Liver (tissue), 8 donors: ENCODE measurements at regions not wholly inside any gene's neighbourhood (a gene's known extent, or its start where the extent isn't known, plus 50 kb on each side); places are given as distances from the start of the nearest gene placed in this dataset.

Experiments
- DNase-seq: peaks from one replicate; pipeline ENCODE4 v3.0.0-alpha.2; 2017; ENCODE audit warnings: low spot score
- H3K27ac ChIP-seq, 2 donors: one replicate each; pipeline ENCODE4 v1.7.0; 2013; ENCODE audit warnings: inconsistent platforms in 2 of 2, low read length in 2 of 2, control low read depth in 1 of 2, low read depth in 1 of 2, mild to moderate bottlenecking in 1 of 2
- H3K27me3 ChIP-seq, 4 donors: one replicate each; pipeline versions ENCODE4 v1.6.1 to v1.7.0; 2013; ENCODE audit warnings: low read length in 3 of 4, inconsistent platforms in 1 of 4, mild to moderate bottlenecking in 1 of 4, moderate library complexity in 1 of 4; ENCODE audit not compliant: control insufficient read depth in 4 of 4, insufficient read depth in 4 of 4
- H3K36me3 ChIP-seq, 4 donors: one replicate each; pipeline versions ENCODE4 v1.6.1 to v1.7.0; 2013; ENCODE audit warnings: low read length in 3 of 4, mild to moderate bottlenecking in 3 of 4, low read depth in 1 of 4, moderate library complexity in 1 of 4; ENCODE audit not compliant: control insufficient read depth in 4 of 4, insufficient read depth in 3 of 4
- H3K4me1 ChIP-seq, 4 donors: one replicate each; pipeline versions ENCODE4 v1.6.1 to v1.7.0; 2013; ENCODE audit warnings: low read length in 3 of 4, mild to moderate bottlenecking in 3 of 4, moderate library complexity in 1 of 4; ENCODE audit not compliant: control insufficient read depth in 4 of 4, insufficient read depth in 4 of 4
- H3K4me3 ChIP-seq, 3 donors: one replicate each; pipeline versions ENCODE4 v1.6.1 to v1.7.0; 2013; ENCODE audit warnings: low read length in 3 of 3, control low read depth in 1 of 3, low read depth in 1 of 3, mild to moderate bottlenecking in 1 of 3
- H3K9ac ChIP-seq, 2 donors: one replicate each; pipeline ENCODE4 v1.7.0; 2013; ENCODE audit warnings: low read length in 2 of 2, mild to moderate bottlenecking in 2 of 2, moderate library complexity in 2 of 2, control low read depth in 1 of 2, low read depth in 1 of 2
- H3K9me3 ChIP-seq, 4 donors: one replicate each; pipeline versions ENCODE4 v1.6.1 to v1.7.0; 2013; ENCODE audit warnings: low read length in 3 of 4; ENCODE audit not compliant: control insufficient read depth in 4 of 4
- ATF3 ChIP-seq: IDR thresholded peaks from 2 replicates; pipeline ENCODE4 v1.6.1; 2016; ENCODE audit warnings: antibody characterized with exemption
- CTCF ChIP-seq: fragments of 150-350 bp; IDR thresholded peaks from 2 replicates; pipeline ENCODE4 v1.5.1; 2017; ENCODE audit warnings: improper control_type of control experiment, low read depth, low read length; ENCODE audit not compliant: missing input control
- EGR1 ChIP-seq, 2 donors: IDR thresholded peaks; 2 replicates each; pipeline ENCODE4 v1.6.1; 2016 to 2018; ENCODE audit warnings: antibody characterized with exemption in 2 of 2, low read depth in 2 of 2
- FOXA1 ChIP-seq: IDR thresholded peaks from 2 replicates; pipeline ENCODE4 v1.6.1; 2016; ENCODE audit warnings: antibody characterized with exemption
- FOXA2 ChIP-seq: IDR thresholded peaks from 2 replicates; pipeline ENCODE4 v1.6.1; 2016; ENCODE audit warnings: antibody characterized with exemption
- GABPA ChIP-seq, 2 donors: IDR thresholded peaks in 1 of 2; conservative IDR thresholded peaks in 1 of 2; 2 replicates each; pipeline ENCODE4 v1.6.1; 2016; ENCODE audit warnings: antibody characterized with exemption in 2 of 2, mild to moderate bottlenecking in 1 of 2, moderate library complexity in 1 of 2
- HNF4A ChIP-seq, 2 donors: conservative IDR thresholded peaks; 2 replicates each; pipeline ENCODE4 v1.6.1; 2016; ENCODE audit warnings: antibody characterized with exemption in 2 of 2, mild to moderate bottlenecking in 2 of 2
- HNF4G ChIP-seq: IDR thresholded peaks from 2 replicates; pipeline ENCODE4 v1.6.1; 2016; ENCODE audit warnings: antibody characterized with exemption
- JUND ChIP-seq, 2 donors: IDR thresholded peaks; 2 replicates each; pipeline ENCODE4 v1.6.1; 2016; ENCODE audit warnings: antibody characterized with exemption in 2 of 2
- MAX ChIP-seq: IDR thresholded peaks from 2 replicates; pipeline ENCODE4 v1.6.1; 2016; ENCODE audit warnings: antibody characterized with exemption
- NR2F2 ChIP-seq: IDR thresholded peaks from 2 replicates; pipeline ENCODE4 v1.6.1; 2016; ENCODE audit warnings: antibody characterized with exemption
- RAD21 ChIP-seq, 2 donors: IDR thresholded peaks; 2 replicates each; pipeline ENCODE4 v1.6.1; 2016; ENCODE audit warnings: antibody characterized with exemption in 2 of 2, mild to moderate bottlenecking in 2 of 2
- REST ChIP-seq: IDR thresholded peaks from 2 replicates; pipeline ENCODE4 v1.6.1; 2016; ENCODE audit warnings: antibody characterized with exemption, mild to moderate bottlenecking
- RXRA ChIP-seq, 2 donors: IDR thresholded peaks; 2 replicates each; pipeline ENCODE4 v1.6.1; 2017 to 2018; ENCODE audit warnings: antibody characterized with exemption in 2 of 2, mild to moderate bottlenecking in 1 of 2
- SP1 ChIP-seq: IDR thresholded peaks from 2 replicates; pipeline ENCODE4 v1.6.1; 2018; ENCODE audit warnings: antibody characterized with exemption, mild to moderate bottlenecking
- TAF1 ChIP-seq: conservative IDR thresholded peaks from 2 replicates; pipeline ENCODE4 v1.6.1; 2016; ENCODE audit warnings: antibody characterized with exemption, mild to moderate bottlenecking
- YY1 ChIP-seq: IDR thresholded peaks from 2 replicates; pipeline ENCODE4 v1.6.1; 2016; ENCODE audit warnings: antibody characterized with exemption, mild to moderate bottlenecking
- WGBS: extraction: QIAGEN DNeasy Blood & Tissue Kit; methylation state at CpG from one replicate; pipeline ENCODE4 v1.1.7; 2013; 5-methylcytosine and 5-hydroxymethylcytosine counted together
- TF ChIP-seq, protein P1 (sequence below): IDR thresholded peaks from 2 replicates; pipeline ENCODE4 v1.6.1; 2016; ENCODE audit warnings: antibody characterized with exemption
- donor health status: healthy.
- donor health status: healthy.
- donor health status: healthy.
- donor health status: healthy.
- donor health status: healthy.

DNA sequence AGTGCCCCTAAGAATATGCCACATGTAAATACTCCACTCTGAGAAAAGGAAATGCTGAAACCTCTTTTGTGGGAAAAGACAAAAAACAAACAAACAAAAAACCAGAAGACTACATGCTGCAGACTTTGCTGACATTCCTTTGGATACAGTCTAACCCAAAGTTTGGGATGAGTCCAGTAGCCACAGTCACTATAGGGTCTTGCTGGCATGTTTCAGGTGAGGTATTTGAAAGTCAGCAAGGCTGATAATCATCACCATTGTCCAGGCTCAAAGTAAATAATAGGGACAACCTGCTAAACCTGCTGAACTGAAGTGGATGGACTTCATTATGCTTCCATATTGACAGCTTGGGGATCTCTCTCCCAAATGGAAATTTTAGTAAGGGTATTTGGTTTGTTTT lies 1087.0 kb upstream of the LRRTM3 start:
- Histone ChIP-seq H3K4me3 (no peak overlapping the region), H3K27me3 (no peaks in the 10 kb centered on the region), H3K27ac (no peak overlapping the region), H3K4me1 (no peaks in the 10 kb centered on the region), H3K36me3 (no peaks in the 10 kb centered on the region), H3K9me3 (no peaks in the 10 kb centered on the region), H3K9ac (no peak overlapping the region)
- TF ChIP-seq ATF3 (no peak), REST (no peak), YY1 (no peak), MAX (no peak), HNF4G (no peak), FOXA2 (no peak), JUND (IDR thresholded peaks at IDR 0.05) (no peak), RAD21 (IDR thresholded peaks at IDR 0.05) (no peak), RXRA (IDR thresholded peaks at IDR 0.05) (no peak), SP1 (no peak), NR2F2 (no peak), FOXA1 (no peak), EGR1 (IDR thresholded peaks at IDR 0.05; ENCODE audit: low read depth in 2 of 2) (no peak), GABPA (IDR thresholded peaks at IDR 0.05 in 1 of 2, conservative IDR thresholded peaks at IDR 0.05 in 1 of 2) (no peak), CTCF (no peak), HNF4A (conservative IDR thresholded peaks at IDR 0.05) (no peak), TAF1 (no peak)
- TF ChIP-seq, protein P1, sequence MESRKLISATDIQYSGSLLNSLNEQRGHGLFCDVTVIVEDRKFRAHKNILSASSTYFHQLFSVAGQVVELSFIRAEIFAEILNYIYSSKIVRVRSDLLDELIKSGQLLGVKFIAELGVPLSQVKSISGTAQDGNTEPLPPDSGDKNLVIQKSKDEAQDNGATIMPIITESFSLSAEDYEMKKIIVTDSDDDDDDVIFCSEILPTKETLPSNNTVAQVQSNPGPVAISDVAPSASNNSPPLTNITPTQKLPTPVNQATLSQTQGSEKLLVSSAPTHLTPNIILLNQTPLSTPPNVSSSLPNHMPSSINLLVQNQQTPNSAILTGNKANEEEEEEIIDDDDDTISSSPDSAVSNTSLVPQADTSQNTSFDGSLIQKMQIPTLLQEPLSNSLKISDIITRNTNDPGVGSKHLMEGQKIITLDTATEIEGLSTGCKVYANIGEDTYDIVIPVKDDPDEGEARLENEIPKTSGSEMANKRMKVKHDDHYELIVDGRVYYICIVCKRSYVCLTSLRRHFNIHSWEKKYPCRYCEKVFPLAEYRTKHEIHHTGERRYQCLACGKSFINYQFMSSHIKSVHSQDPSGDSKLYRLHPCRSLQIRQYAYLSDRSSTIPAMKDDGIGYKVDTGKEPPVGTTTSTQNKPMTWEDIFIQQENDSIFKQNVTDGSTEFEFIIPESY: no peak
- no peak for DNase-seq

DNA sequence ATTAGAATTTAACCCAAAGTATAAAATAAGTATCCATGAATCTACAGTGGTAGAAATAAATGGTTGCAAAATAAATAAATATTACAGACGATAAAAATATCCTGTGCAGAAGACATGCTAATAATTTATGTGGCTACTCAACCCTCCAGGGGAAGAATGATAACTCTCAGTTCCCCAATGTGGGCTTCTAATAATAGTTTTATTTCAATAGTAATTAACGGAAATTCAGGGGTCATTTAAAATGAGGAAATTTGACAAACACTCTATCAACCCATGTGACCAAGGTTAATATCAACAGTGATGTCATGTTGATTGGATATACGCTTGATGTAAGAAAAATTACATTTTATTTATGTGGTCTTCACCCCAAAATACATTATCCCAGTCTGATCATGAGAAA lies 1082.6 kb upstream of the LRRTM3 start:
- no peak for DNase-seq
- no peaks in the 10 kb centered on the region for H3K27me3 ChIP-seq
- H3K27ac ChIP-seq: no peak overlapping the region
- no peak overlapping the region for H3K4me3 ChIP-seq
- H3K9ac ChIP-seq: no peak overlapping the region
- H3K36me3 ChIP-seq: no peaks in the 10 kb centered on the region
- H3K4me1 ChIP-seq: no peaks in the 10 kb centered on the region
- WGBS: 80% methylated on average over 3 of the region's 3 CpGs
- no peaks in the 10 kb centered on the region for H3K9me3 ChIP-seq
- TF ChIP-seq HNF4G (no peak), HNF4A (conservative IDR thresholded peaks at IDR 0.05) (no peak), NR2F2 (no peak), CTCF (no peak), GABPA (IDR thresholded peaks at IDR 0.05 in 1 of 2, conservative IDR thresholded peaks at IDR 0.05 in 1 of 2) (no peak), SP1 (no peak), EGR1 (IDR thresholded peaks at IDR 0.05; ENCODE audit: low read depth in 2 of 2) (no peak), TAF1 (no peak), FOXA2 (no peak), YY1 (no peak)
- TF ChIP-seq, protein P1: no peak
